Sigmoid colon (tissue), 6 donors: ENCODE measurements at regions not wholly inside any gene's neighbourhood (a gene's known extent, or its start where the extent isn't known, plus 50 kb on each side); places are given as distances from the start of the nearest gene placed in this dataset.

ENCODE experiments used
- DNase-seq: peaks from one replicate; pipeline ENCODE4 v3.0.0-alpha.2; 2019
- H3K27ac ChIP-seq, 4 donors: fragments of 200-600 bp; sonication (generic); one replicate each; pipeline ENCODE4 v1.5.1; 2016 to 2019; ENCODE audit warnings: mild to moderate bottlenecking in 1 of 4
- H3K27me3 ChIP-seq, 3 donors: fragments of 200-600 bp; sonication (generic); one replicate each; pipeline ENCODE4 v1.5.1; 2019; ENCODE audit warnings: mild to moderate bottlenecking in 1 of 3
- H3K36me3 ChIP-seq, 4 donors: fragments of 200-600 bp; sonication (generic); one replicate each; pipeline ENCODE4 v1.5.1; 2016 to 2019
- H3K4me1 ChIP-seq, 4 donors: fragments of 200-600 bp; sonication (generic); one replicate each; pipeline ENCODE4 v1.5.1; 2017 to 2019
- H3K4me3 ChIP-seq, 4 donors: fragments of 200-600 bp; sonication (generic); one replicate each; pipeline ENCODE4 v1.5.1; 2017 to 2019; ENCODE audit warnings: mild to moderate bottlenecking in 2 of 4, moderate library complexity in 1 of 4
- H3K9me3 ChIP-seq, 4 donors: fragments of 200-600 bp in 3 of 4; sonication (generic) in 3 of 4; one replicate each; pipeline versions ENCODE4 v1.5.1 to v1.6.1; 2013 to 2019
- CTCF ChIP-seq, 4 experiments: fragments of 450-650 bp in 3 of 4; fragments of 200-600 bp in 1 of 4; IDR thresholded peaks; one replicate each; pipeline ENCODE4 v1.5.1; 2016 to 2019; ENCODE audit warnings: antibody characterized with exemption in 4 of 4, mild to moderate bottlenecking in 3 of 4, moderate library complexity in 2 of 4
- EP300 ChIP-seq, 4 donors: sonication (generic); formaldehyde crosslinking; IDR thresholded peaks; one replicate each; pipeline ENCODE4 v1.6.1; 2017; ENCODE audit warnings: antibody characterized with exemption in 4 of 4
- POLR2A ChIP-seq, 2 donors: fragments of 450-650 bp; IDR thresholded peaks; one replicate each; pipeline ENCODE4 v1.6.1; 2016; ENCODE audit warnings: antibody characterized with exemption in 2 of 2, mild to moderate bottlenecking in 2 of 2, moderate library complexity in 2 of 2
- POLR2AphosphoS5 ChIP-seq, 4 donors: sonication (generic); formaldehyde crosslinking; IDR thresholded peaks; one replicate each; pipeline ENCODE4 v1.6.1; 2017; ENCODE audit warnings: antibody characterized with exemption in 4 of 4
- WGBS, 2 donors: extraction: QIAGEN DNeasy Blood & Tissue Kit; methylation state at CpG; one replicate each; pipeline ENCODE4 v1.1.7; 2013; 5-methylcytosine and 5-hydroxymethylcytosine counted together
- intact Hi-C: fragments of 100-400 bp; cut with DNase I; formaldehyde crosslinking; loops from one replicate; pipeline ENCODE4 v1.15.1; 2023
- donor health status: healthy with polysubstance abuse.
- donor health status: healthy.

- no peak for TF ChIP-seq EP300 (IDR thresholded peaks at IDR 0.05)
Observed at GRCh38 chr3:55376753-55377347, 110.3 kb downstream of the WNT5A start.

GRCh38 chr3:55373423-55373822 lies 113.7 kb downstream of the WNT5A start:
- Histone ChIP-seq H3K27me3 (no peaks in the 10 kb centered on the region), H3K9me3 (no peaks in the 10 kb centered on the region), H3K4me1 (peaks cover 0 to 18% (median 14%) of the 10 kb centered on the region in 4 donors), H3K36me3 (no peaks in the 10 kb centered on the region), H3K27ac (no peak overlapping the region), H3K4me3 (no peak overlapping the region)
- no peak for DNase-seq
- TF ChIP-seq CTCF (IDR thresholded peaks at IDR 0.05) (no peak), EP300 (IDR thresholded peaks at IDR 0.05) (no peak), POLR2A (IDR thresholded peaks at IDR 0.05) (no peak), POLR2AphosphoS5 (IDR thresholded peaks at IDR 0.05) (no peak)
- WGBS, 2 donors: 95% methylated on average over 5 of the region's 5 CpGs
- intact Hi-C loops: no loop called here

More at GRCh38 chr3:55376753-55377347, 110.3 kb downstream of the WNT5A start:
- Histone ChIP-seq H3K4me1 (no peaks in the 10 kb centered on the region), H3K27me3 (no peaks in the 10 kb centered on the region), H3K27ac (no peak overlapping the region), H3K36me3 (no peaks in the 10 kb centered on the region), H3K4me3 (no peak overlapping the region), H3K9me3 (no peaks in the 10 kb centered on the region)
- intact Hi-C loops: no loop called here
- DNase-seq: no peak
- WGBS, 2 donors: 88 to 95% methylated on average over 3 of the region's 3 CpGs

- WGBS, 2 donors: 91 to 94% methylated on average over 12 of the region's 12 CpGs
- Histone ChIP-seq H3K27ac (peak overlapping the region in 2 of 4 donors; percentile 65 to 68), H3K36me3 (no peaks in the 10 kb centered on the region), H3K4me1 (peaks cover 0 to 18% (median 14%) of the 10 kb centered on the region in 4 donors), H3K9me3 (no peaks in the 10 kb centered on the region), H3K4me3 (no peak overlapping the region), H3K27me3 (no peaks in the 10 kb centered on the region)
- peak; percentile 69 for DNase-seq
- TF ChIP-seq POLR2A (IDR thresholded peaks at IDR 0.05): no peak
- TF ChIP-seq EP300 (IDR thresholded peaks at IDR 0.05): peak in 1 of 4 donors; percentile 17
- TF ChIP-seq POLR2AphosphoS5 (IDR thresholded peaks at IDR 0.05): peak in 3 of 4 donors; percentile 26 to 73 (median 46)
- intact Hi-C loops: no loop called here
Observed at GRCh38 chr3:55370272-55370671, 116.8 kb downstream of the WNT5A start.

- Histone ChIP-seq H3K4me1 (peaks cover 0 to 18% (median 14%) of the 10 kb centered on the region in 4 donors), H3K4me3 (no peak overlapping the region), H3K9me3 (no peaks in the 10 kb centered on the region), H3K27ac (peak overlapping the region in 3 of 4 donors; percentile 40 to 68 (median 65)), H3K36me3 (no peaks in the 10 kb centered on the region), H3K27me3 (no peaks in the 10 kb centered on the region)
- WGBS, 2 donors: 64 to 78% methylated on average over 10 of the region's 10 CpGs
- no peak for DNase-seq
- TF ChIP-seq EP300 (IDR thresholded peaks at IDR 0.05) (no peak), CTCF (IDR thresholded peaks at IDR 0.05) (no peak), POLR2AphosphoS5 (IDR thresholded peaks at IDR 0.05) (no peak), POLR2A (IDR thresholded peaks at IDR 0.05) (no peak)
- intact Hi-C loops: no loop called here
Observed at GRCh38 chr3:55369141-55369847, 117.8 kb downstream of the WNT5A start.

GRCh38 chr3:55368366-55368765 lies 118.7 kb downstream of the WNT5A start:
- Histone ChIP-seq H3K9me3 (no peaks in the 10 kb centered on the region), H3K27me3 (no peaks in the 10 kb centered on the region), H3K36me3 (no peaks in the 10 kb centered on the region), H3K27ac (peak overlapping the region in 1 of 4 donors; percentile 10), H3K4me3 (no peak overlapping the region), H3K4me1 (peaks cover 0 to 18% (median 14%) of the 10 kb centered on the region in 4 donors)
- TF ChIP-seq EP300 (IDR thresholded peaks at IDR 0.05) (no peak), CTCF (IDR thresholded peaks at IDR 0.05) (no peak), POLR2AphosphoS5 (IDR thresholded peaks at IDR 0.05) (no peak), POLR2A (IDR thresholded peaks at IDR 0.05) (no peak)
- intact Hi-C loops: no loop called here
- DNase-seq: no peak
- WGBS, 2 donors: 89 to 91% methylated on average over 6 of the region's 6 CpGs
